ENCODE measurements at regions not wholly inside any gene's neighbourhood (a gene's known extent, or its start where the extent isn't known, plus 50 kb on each side); places are given as distances from the start of the nearest gene placed in this dataset.

GRCh38 chr1:220974431-220974830, 95.2 kb downstream of the HLX start:
- DNase-seq (ENCODE audit: low spot score): no peak
- in situ Hi-C loops (cut with HindIII; ENCODE audit: low sequenced_read_pairs): no loop called here

- in situ Hi-C loops (cut with HindIII; ENCODE audit: low sequenced_read_pairs): no loop called here
Measured at GRCh38 chr1:220976390-220976789, 97.1 kb downstream of the HLX start.

GRCh38 chr1:220979371-220979770, 100.1 kb downstream of the HLX start:
- in situ Hi-C loops (cut with HindIII; ENCODE audit: low sequenced_read_pairs): no loop called here
- no peak for DNase-seq (ENCODE audit: low spot score)

More at GRCh38 chr1:220976390-220976789, 97.1 kb downstream of the HLX start:
- no peak for DNase-seq (ENCODE audit: low spot score)

GRCh38 chr1:220982686-220983085, 103.4 kb downstream of the HLX start:
- in situ Hi-C loops (cut with HindIII; ENCODE audit: low sequenced_read_pairs): no loop called here
- no peak for DNase-seq (ENCODE audit: low spot score)

GRCh38 chr1:220983877-220984635, 104.8 kb downstream of the HLX start:
- no peak for DNase-seq (ENCODE audit: low spot score)
- in situ Hi-C loops (cut with HindIII; ENCODE audit: low sequenced_read_pairs): no loop called here

GRCh38 chr1:220990427-220991339, 111.4 kb downstream of the HLX start:
- in situ Hi-C loops (cut with HindIII; ENCODE audit: low sequenced_read_pairs): no loop called here
- no peak for DNase-seq (ENCODE audit: low spot score)

GRCh38 chr1:220991506-220991905, 112.3 kb downstream of the HLX start:
- DNase-seq (ENCODE audit: low spot score): no peak
- in situ Hi-C loops (cut with HindIII; ENCODE audit: low sequenced_read_pairs): no loop called here

GRCh38 chr1:220991959-220992704, 112.9 kb downstream of the HLX start:
- in situ Hi-C loops (cut with HindIII; ENCODE audit: low sequenced_read_pairs): no loop called here
- no peak for DNase-seq (ENCODE audit: low spot score)

- DNase-seq (ENCODE audit: low spot score): no peak
- in situ Hi-C loops (cut with HindIII; ENCODE audit: low sequenced_read_pairs): no loop called here
Measured at GRCh38 chr1:220992705-220993052, 113.4 kb downstream of the HLX start.

- no peak for DNase-seq (ENCODE audit: low spot score)
- in situ Hi-C loops (cut with HindIII; ENCODE audit: low sequenced_read_pairs): no loop called here
Measured at GRCh38 chr1:220994671-220995070, 115.4 kb downstream of the HLX start.

GRCh38 chr1:220997791-220998190, 118.5 kb downstream of the HLX start:
- DNase-seq (ENCODE audit: low spot score): no peak
- in situ Hi-C loops (cut with HindIII; ENCODE audit: low sequenced_read_pairs): no loop called here

- no peak for DNase-seq (ENCODE audit: low spot score)
- in situ Hi-C loops (cut with HindIII; ENCODE audit: low sequenced_read_pairs): no loop called here
Measured at GRCh38 chr1:220999872-221000863, 120.9 kb downstream of the HLX start.

GRCh38 chr1:221001167-221001566, 121.9 kb downstream of the HLX start:
- no peak for DNase-seq (ENCODE audit: low spot score)
- in situ Hi-C loops (cut with HindIII; ENCODE audit: low sequenced_read_pairs): no loop called here

GRCh38 chr1:221002601-221003000, 123.4 kb downstream of the HLX start:
- in situ Hi-C loops (cut with HindIII; ENCODE audit: low sequenced_read_pairs): no loop called here
- no peak for DNase-seq (ENCODE audit: low spot score)

GRCh38 chr1:221011145-221011544, 131.9 kb downstream of the HLX start:
- in situ Hi-C loops (cut with HindIII; ENCODE audit: low sequenced_read_pairs): no loop called here
- DNase-seq (ENCODE audit: low spot score): no peak

- no peak for DNase-seq (ENCODE audit: low spot score)
- in situ Hi-C loops (cut with HindIII; ENCODE audit: low sequenced_read_pairs): no loop called here
Measured at GRCh38 chr1:221012120-221012519, 132.9 kb downstream of the HLX start.

- DNase-seq (ENCODE audit: low spot score): no peak
- in situ Hi-C loops (cut with HindIII; ENCODE audit: low sequenced_read_pairs): no loop called here
Measured at GRCh38 chr1:221013691-221014660, 134.7 kb downstream of the HLX start.

All from G401 (cell line).